Erythroblast (primary cell): ENCODE measurements at regions not wholly inside any gene's neighbourhood (a gene's known extent, or its start where the extent isn't known, plus 50 kb on each side); places are given as distances from the start of the nearest gene placed in this dataset.

Experiments
- GATA1 ChIP-seq: IDR thresholded peaks from 2 replicates; pipeline ENCODE4 v1.6.1; 2011; ENCODE audit warnings: low read depth, mild to moderate bottlenecking, control low read depth, low read length, moderate library complexity
- POLR2A ChIP-seq: IDR thresholded peaks from 2 replicates; pipeline ENCODE4 v1.6.1; 2011; ENCODE audit warnings: mild to moderate bottlenecking, low read length

DNA sequence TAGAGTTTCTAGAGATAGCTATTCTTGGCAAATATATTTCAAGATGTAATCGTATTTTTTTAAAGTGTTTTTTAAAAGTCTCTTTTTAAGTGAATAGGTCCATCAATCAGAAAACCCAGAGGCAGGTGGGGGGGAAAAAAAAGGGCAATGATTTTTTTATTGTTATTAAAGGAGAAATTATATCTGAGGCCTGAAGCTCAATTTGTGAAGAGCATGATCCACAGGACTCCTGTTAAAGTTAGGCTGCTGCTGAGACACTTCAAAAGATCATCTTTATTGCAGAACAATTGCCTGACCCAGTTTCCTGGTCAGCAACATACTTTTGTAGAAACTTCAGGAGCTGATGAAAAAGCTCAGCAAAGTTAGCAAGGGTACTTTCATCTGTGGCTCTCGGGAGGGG is 326.2 kb downstream of the RASEF start:
- no peak for TF ChIP-seq POLR2A
- no peak for TF ChIP-seq GATA1
